ENCODE measurements at regions not wholly inside any gene's neighbourhood (a gene's known extent, or its start where the extent isn't known, plus 50 kb on each side); places are given as distances from the start of the nearest gene placed in this dataset.

- Histone ChIP-seq H3K79me2 (ENCODE audit: insufficient read depth, low read length) (no peaks in the 10 kb centered on the region), H3K4me1 (ENCODE audit: insufficient read depth, low read length) (no peaks in the 10 kb centered on the region), H3K9me3 (ENCODE audit: low read length) (no peaks in the 10 kb centered on the region), H3K9ac (ENCODE audit: insufficient read depth, low read depth, low read length) (no peak overlapping the region), H2AFZ (ENCODE audit: low read length) (no peak overlapping the region), H3K36me3 (replicated peaks in 1 of 2; ENCODE audit: control insufficient read depth in 1 of 2, insufficient read depth in 2 of 2, low read length in 2 of 2) (no peaks in the 10 kb centered on the region), H3K4me2 (ENCODE audit: low read depth, low read length) (no peak overlapping the region), H3K27me3 (ENCODE audit: control insufficient read depth in 1 of 2, insufficient read depth in 2 of 2, low read length in 2 of 2) (no peaks in the 10 kb centered on the region), H3K27ac (ENCODE audit: extremely low read length, insufficient read depth, low read length) (no peak overlapping the region), H3K4me3 (replicated peaks in 1 of 3; ENCODE audit: insufficient read depth in 1 of 3, low read depth in 2 of 3, low read length in 3 of 3) (no peak overlapping the region), H4K20me1 (ENCODE audit: insufficient read depth, low read length) (no peaks in the 10 kb centered on the region)
- BruUV-seq (replicated peaks): no TSS peak
- intact Hi-C loops (cut with micrococcal nuclease; ENCODE audit: unreplicated experiment) (no loop called here), in situ Hi-C loops (cut with HindIII; ENCODE audit: extremely low pct_ligation_motif_present, low pct_unique_long_range_greater_than_20kb) (no loop called here)
- POLR2A ChIA-PET: no interaction called here
- CTCF ChIA-PET (ENCODE audit: low intra/inter-chr PET ratio, low total read pairs): no interaction called here
- 29% methylated on average over 4 of the region's 4 CpGs for WGBS (ENCODE audit: low lambda C conversion rate)
- no peak for DNase-seq (ENCODE audit: low spot score)
- TF ChIP-seq MAFK (conservative IDR thresholded peaks at IDR 0.05 in 1 of 2, IDR thresholded peaks at IDR 0.05 in 1 of 2; ENCODE audit: low read length in 2 of 2): 0 out of 4 replicates have a peak, but pooled peaks of 1 of the 2 experiments have one; percentile 9
- no peak for TF ChIP-seq SRSF4 (IDR thresholded peaks at IDR 0.05; ENCODE audit: low read depth, low read length, poor library complexity, severe bottlenecking)
- TF ChIP-seq ZNF274 (CRISPR knock-in tag; IDR thresholded peaks at IDR 0.05): no peak
- FAIRE-seq: no peak
- no peak for ATAC-seq
Observed at GRCh38 chr3:180274536-180274935, 237.8 kb upstream of the PEX5L start.

DNA sequence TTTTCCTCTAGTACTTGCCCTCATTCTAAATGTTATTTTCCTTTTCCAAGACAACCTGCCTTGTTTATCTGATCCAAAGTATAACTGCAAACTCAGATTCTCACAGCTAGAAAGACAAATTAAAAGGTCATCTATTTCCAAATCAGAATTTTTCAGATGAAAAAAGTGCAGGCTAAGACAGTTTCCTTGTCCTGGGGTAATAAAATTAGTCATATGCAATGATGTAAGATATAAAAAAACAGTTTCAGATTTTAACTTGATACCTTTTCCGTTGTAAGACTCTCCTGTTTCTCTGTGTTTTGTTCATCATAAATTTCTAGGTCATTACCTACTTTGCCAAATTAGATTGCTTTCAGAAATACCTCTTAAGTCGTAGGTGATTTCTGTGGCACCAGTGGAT is 238.4 kb upstream of the PEX5L start:
- ATAC-seq (no peak), FAIRE-seq (no peak), DNase-seq (ENCODE audit: low spot score) (no peak)
- Histone ChIP-seq H3K4me3 (replicated peaks in 1 of 3; ENCODE audit: insufficient read depth in 1 of 3, low read depth in 2 of 3, low read length in 3 of 3) (no peak overlapping the region), H3K27me3 (ENCODE audit: control insufficient read depth in 1 of 2, insufficient read depth in 2 of 2, low read length in 2 of 2) (no peaks in the 10 kb centered on the region), H3K27ac (ENCODE audit: extremely low read length, insufficient read depth, low read length) (no peak overlapping the region), H3K9me3 (ENCODE audit: low read length) (no peaks in the 10 kb centered on the region), H3K9ac (ENCODE audit: insufficient read depth, low read depth, low read length) (no peak overlapping the region), H3K79me2 (ENCODE audit: insufficient read depth, low read length) (no peaks in the 10 kb centered on the region), H3K36me3 (replicated peaks in 1 of 2; ENCODE audit: control insufficient read depth in 1 of 2, insufficient read depth in 2 of 2, low read length in 2 of 2) (no peaks in the 10 kb centered on the region), H3K4me1 (ENCODE audit: insufficient read depth, low read length) (no peaks in the 10 kb centered on the region), H4K20me1 (ENCODE audit: insufficient read depth, low read length) (no peaks in the 10 kb centered on the region), H2AFZ (ENCODE audit: low read length) (no peak overlapping the region), H3K4me2 (ENCODE audit: low read depth, low read length) (no peak overlapping the region)
- no TSS peak for BruUV-seq (replicated peaks)
- intact Hi-C loops (cut with micrococcal nuclease; ENCODE audit: unreplicated experiment) (no loop called here), in situ Hi-C loops (cut with HindIII; ENCODE audit: extremely low pct_ligation_motif_present, low pct_unique_long_range_greater_than_20kb) (no loop called here)
- ChIA-PET CTCF (ENCODE audit: low intra/inter-chr PET ratio, low total read pairs) (no interaction called here), POLR2A (no interaction called here)
- 3% methylated on average over 2 of the region's 2 CpGs for WGBS (ENCODE audit: low lambda C conversion rate)
- TF ChIP-seq ZFP36L2 (CRISPR knock-in tag; IDR thresholded peaks at IDR 0.05) (no peak), CHCHD3 (CRISPR knock-in tag; IDR thresholded peaks at IDR 0.05) (no peak)
